H9 (cell line): ENCODE measurements at regions not wholly inside any gene's neighbourhood (a gene's known extent, or its start where the extent isn't known, plus 50 kb on each side); places are given as distances from the start of the nearest gene placed in this dataset.

Source experiments
- DNase-seq: peaks from one replicate; pipeline ENCODE4 v3.0.0-alpha.2; 2017
- H2AFZ ChIP-seq: one replicate; pipeline ENCODE4 v1.6.1; 2013; ENCODE audit warnings: mild to moderate bottlenecking, low read length, control low read depth, moderate library complexity
- H2AK5ac ChIP-seq: 2 replicates; pipeline ENCODE4 v1.6.1; 2013; ENCODE audit warnings: low read length, control low read depth, mixed read lengths; ENCODE audit not compliant: insufficient read length
- H2BK120ac ChIP-seq: one replicate; pipeline ENCODE4 v1.6.1; 2013; ENCODE audit warnings: low read depth, mild to moderate bottlenecking, low read length, control low read depth, inconsistent platforms; ENCODE audit not compliant: poor library complexity, severe bottlenecking
- H2BK12ac ChIP-seq: 2 replicates; pipeline ENCODE4 v1.6.1; 2013; ENCODE audit warnings: low read length, control low read depth, mixed read lengths, low read depth; ENCODE audit not compliant: insufficient read length
- H2BK15ac ChIP-seq: 2 replicates; pipeline ENCODE4 v1.6.1; 2013; ENCODE audit warnings: low read depth, low read length, control low read depth
- H2BK20ac ChIP-seq: one replicate; pipeline ENCODE4 v1.6.1; 2013; ENCODE audit warnings: low read depth, mild to moderate bottlenecking, low read length, control low read depth, inconsistent platforms; ENCODE audit not compliant: poor library complexity, severe bottlenecking
- H2BK5ac ChIP-seq: 2 replicates; pipeline ENCODE4 v1.6.1; 2013; ENCODE audit warnings: low read length, control low read depth, mixed read lengths; ENCODE audit not compliant: insufficient read length
- H3K14ac ChIP-seq: 2 replicates; pipeline ENCODE4 v1.6.1; 2013; ENCODE audit warnings: low read length, control low read depth; ENCODE audit not compliant: insufficient read depth
- H3K18ac ChIP-seq: 2 replicates; pipeline ENCODE4 v1.6.1; 2013; ENCODE audit warnings: low read depth, mild to moderate bottlenecking, mixed read lengths, low read length, control low read depth; ENCODE audit not compliant: insufficient read length
- H3K23ac ChIP-seq: 2 replicates; pipeline ENCODE4 v1.6.1; 2013; ENCODE audit warnings: low read length, control low read depth, mixed read lengths, low read depth; ENCODE audit not compliant: insufficient read length
- H3K23me2 ChIP-seq: 2 replicates; pipeline ENCODE4 v1.6.1; 2013; ENCODE audit warnings: low read depth, mild to moderate bottlenecking, mixed read lengths, low read length, control low read depth; ENCODE audit not compliant: insufficient read length, poor library complexity, severe bottlenecking
- H3K27ac ChIP-seq: 2 replicates; pipeline ENCODE4 v1.5.1; 2013; ENCODE audit warnings: low read length, control low read depth, mixed read lengths, low read depth; ENCODE audit not compliant: insufficient read length
- H3K27me3 ChIP-seq: 2 replicates; pipeline ENCODE4 v1.6.1; 2013; ENCODE audit warnings: low read length, control low read depth, inconsistent platforms; ENCODE audit not compliant: insufficient read depth
- H3K4ac ChIP-seq: 2 replicates; pipeline ENCODE4 v1.6.1; 2013; ENCODE audit warnings: low read depth, mild to moderate bottlenecking, control low read depth, inconsistent platforms, low read length, moderate library complexity
- H3K4me1 ChIP-seq: 2 replicates; pipeline ENCODE4 v1.6.1; 2013; ENCODE audit warnings: low read length, control low read depth, inconsistent platforms; ENCODE audit not compliant: insufficient read depth
- H3K4me2 ChIP-seq: 2 replicates; pipeline ENCODE4 v1.6.1; 2013; ENCODE audit warnings: low read length, control low read depth, mixed read lengths; ENCODE audit not compliant: insufficient read length, insufficient read depth
- H3K56ac ChIP-seq: 2 replicates; pipeline ENCODE4 v1.6.1; 2013; ENCODE audit warnings: low read depth, mild to moderate bottlenecking, mixed read lengths, low read length, control low read depth; ENCODE audit not compliant: insufficient read length
- H3K79me1 ChIP-seq: 2 replicates; pipeline ENCODE4 v1.6.1; 2013; ENCODE audit warnings: low read depth, mild to moderate bottlenecking, moderate library complexity, low read length, control low read depth, inconsistent platforms; ENCODE audit not compliant: insufficient read depth, poor library complexity, severe bottlenecking
- H3K79me2 ChIP-seq: 2 replicates; pipeline ENCODE4 v1.6.1; 2013; ENCODE audit warnings: low read length, control low read depth, inconsistent platforms; ENCODE audit not compliant: insufficient read depth
- H3K9ac ChIP-seq: 2 replicates; pipeline ENCODE4 v1.6.1; 2013; ENCODE audit warnings: low read length, control low read depth, mixed read lengths; ENCODE audit not compliant: insufficient read length; ENCODE audit errors: extremely low read depth
- H3K9me3 ChIP-seq: one replicate; pipeline ENCODE4 v1.6.1; 2013; ENCODE audit warnings: low read depth, low read length, inconsistent platforms; ENCODE audit not compliant: control insufficient read depth
- H3T11ph ChIP-seq: one replicate; pipeline ENCODE4 v1.6.1; 2013; ENCODE audit warnings: mild to moderate bottlenecking, low read length, control low read depth, inconsistent platforms
- H4K20me1 ChIP-seq: one replicate; pipeline ENCODE4 v1.6.1; 2013; ENCODE audit not compliant: control insufficient read depth, insufficient read length, insufficient read depth
- H4K5ac ChIP-seq: 2 replicates; pipeline ENCODE4 v1.6.1; 2013; ENCODE audit warnings: low read depth, mild to moderate bottlenecking, mixed read lengths, low read length, control low read depth; ENCODE audit not compliant: insufficient read length
- H4K8ac ChIP-seq: replicated peaks from 2 replicates; pipeline ENCODE4 v1.6.1; 2013; ENCODE audit warnings: low read length, control low read depth, mixed read lengths, low read depth; ENCODE audit not compliant: insufficient read length
- H4K91ac ChIP-seq: 2 replicates; pipeline ENCODE4 v1.6.1; 2013; ENCODE audit warnings: low read depth, mild to moderate bottlenecking, moderate library complexity, mixed read lengths, low read length, control low read depth; ENCODE audit not compliant: insufficient read length
- H3K27ac Mint-ChIP-seq, 3 experiments: 2 replicates in 2 of 3; 3 replicates in 1 of 3; pipeline ENCODE4 v1.8.0; 2020 to 2021; ENCODE audit warnings: mixed read lengths in 3 of 3, mild to moderate bottlenecking in 1 of 3, moderate library complexity in 1 of 3
- H3K27me3 Mint-ChIP-seq: 2 replicates; pipeline ENCODE4 v1.8.0; 2021; ENCODE audit warnings: low read depth, mild to moderate bottlenecking, moderate library complexity, mixed read lengths
- H3K36me3 Mint-ChIP-seq, 3 experiments: 2 replicates in 2 of 3; 3 replicates in 1 of 3; pipeline ENCODE4 v1.8.0; 2020 to 2021; ENCODE audit warnings: low read depth in 3 of 3, mixed read lengths in 3 of 3; ENCODE audit not compliant: insufficient read depth in 1 of 3
- H3K4me1 Mint-ChIP-seq, 2 experiments: 2 replicates each; pipeline ENCODE4 v1.8.0; 2020; ENCODE audit warnings: mixed read lengths in 2 of 2
- H3K4me3 Mint-ChIP-seq, 2 experiments: 2 replicates in 1 of 2; 3 replicates in 1 of 2; pipeline ENCODE4 v1.8.0; 2020 to 2021; ENCODE audit warnings: mild to moderate bottlenecking in 2 of 2, mixed read lengths in 2 of 2, moderate library complexity in 1 of 2
- H3K9me3 Mint-ChIP-seq, 2 experiments: 2 replicates in 1 of 2; 3 replicates in 1 of 2; pipeline ENCODE4 v1.8.0; 2020; ENCODE audit warnings: mild to moderate bottlenecking in 2 of 2, mixed read lengths in 2 of 2, moderate library complexity in 1 of 2
- CTCF ChIP-seq: fragments of 200-600 bp; sonication (generic); conservative IDR thresholded peaks from 3 replicates; pipeline ENCODE4 v1.8.0; 2021; ENCODE audit warnings: antibody characterized with exemption, mild to moderate bottlenecking
- WGBS: extraction: QIAGEN DNeasy Blood & Tissue Kit; methylation state at CpG from one replicate; pipeline ENCODE4 v1.1.7; 2013; ENCODE audit warnings: missing lambda C conversion rate, low lambda C conversion rate, mixed read lengths; ENCODE audit not compliant: insufficient read length; ENCODE audit errors: extremely low coverage; 5-methylcytosine and 5-hydroxymethylcytosine counted together

GRCh38 chr13:78910147-78910546, 251.2 kb upstream of the OBI1 start:
- no peak for TF ChIP-seq CTCF
- H3K27me3 ChIP-seq: no peaks in the 10 kb centered on the region
- H3K9ac ChIP-seq: no peak overlapping the region
- Mint-ChIP-seq H3K27me3 (peaks cover 3% of the 10 kb centered on the region; the same call in 1 of the 2 replicates), H3K9me3 (no peaks in the 10 kb centered on the region), H3K4me1 (no peaks in the 10 kb centered on the region), H3K36me3 (no peaks in the 10 kb centered on the region), H3K27ac (no peak overlapping the region), H3K4me3 (no peak overlapping the region)
- H4K8ac ChIP-seq: no peak overlapping the region
- no peak overlapping the region for H3K23ac ChIP-seq
- no peaks in the 10 kb centered on the region for H3K9me3 ChIP-seq
- H2BK15ac ChIP-seq: no peak overlapping the region
- H2AFZ ChIP-seq: no peak overlapping the region
- H2AK5ac ChIP-seq: no peak overlapping the region
- no peaks in the 10 kb centered on the region for H3K4me1 ChIP-seq
- H2BK5ac ChIP-seq: no peak overlapping the region
- no peak overlapping the region for H4K91ac ChIP-seq
- no peak for DNase-seq
- H3K23me2 ChIP-seq: no peaks in the 10 kb centered on the region
- no peaks in the 10 kb centered on the region for H3K79me1 ChIP-seq
- H3K4me2 ChIP-seq: no peak overlapping the region
- no peak overlapping the region for H3K4ac ChIP-seq
- H3K18ac ChIP-seq: no peak overlapping the region
- H4K5ac ChIP-seq: no peak overlapping the region
- H3K27ac ChIP-seq: no peak overlapping the region
- H2BK120ac ChIP-seq: no peak overlapping the region
- WGBS: no CpG with 5 or more reads among the region's 7 CpGs
- no peak overlapping the region for H2BK20ac ChIP-seq
- H4K20me1 ChIP-seq: no peaks in the 10 kb centered on the region
- no peak overlapping the region for H3T11ph ChIP-seq
- H3K79me2 ChIP-seq: no peaks in the 10 kb centered on the region
- no peak overlapping the region for H3K56ac ChIP-seq
- no peak overlapping the region for H3K14ac ChIP-seq
- no peak overlapping the region for H2BK12ac ChIP-seq
